Pulmonary artery endothelial cell (primary cell): ENCODE measurements at regions not wholly inside any gene's neighbourhood (a gene's known extent, or its start where the extent isn't known, plus 50 kb on each side); places are given as distances from the start of the nearest gene placed in this dataset.

ENCODE experiments used
- DNase-seq: peaks from one replicate; pipeline ENCODE4 v3.0.0-alpha.2; 2011; ENCODE audit warnings: low read depth, low spot score

- DNase-seq: no peak
Measured at GRCh38 chr18:79626905-79627749, 52.5 kb upstream of the CTDP1 start.

- DNase-seq: no peak
Measured at GRCh38 chr18:79627750-79628294, 51.8 kb upstream of the CTDP1 start.

- no peak for DNase-seq
Measured at GRCh38 chr18:79628416-79629248, 51.0 kb upstream of the CTDP1 start.

GRCh38 chr18:79629249-79629558 is 50.4 kb upstream of the CTDP1 start:
- no peak for DNase-seq

- no peak for DNase-seq
Measured at GRCh38 chr18:79629606-79630005, 50.0 kb upstream of the CTDP1 start.
